Panc1 (cell line): ENCODE measurements at regions not wholly inside any gene's neighbourhood (a gene's known extent, or its start where the extent isn't known, plus 50 kb on each side); places are given as distances from the start of the nearest gene placed in this dataset.

Experiments
- ATAC-seq: fragments of 200-7000 bp; cut with Tn5 transposase; 2 replicates; pipeline ENCODE4 v1.9.1; 2020; ENCODE audit warnings: mild to moderate bottlenecking, moderate library complexity
- BruUV-seq: library from RNA; stranded (reverse); fragments of 400-500 nt; replicated peaks from 2 replicates; lab custom pipeline; 2021; lab: Mats Ljungman, UMichigan
- CTCF ChIA-PET: fragments of 300-600 bp; sonication (Branson Sonifier 250); formaldehyde crosslinking; loops from one replicate; lab custom pipeline; 2022; ENCODE audit warnings: antibody characterized with exemption; lab: Charles Lee
- POLR2A ChIA-PET: fragments of 300-600 bp; sonication (Branson Sonifier 250); formaldehyde crosslinking; loops from one replicate; lab custom pipeline; 2022; ENCODE audit warnings: antibody characterized with exemption; lab: Charles Lee
- DNase-seq: peaks from one replicate; pipeline ENCODE4 v3.0.0-alpha.2; 2010; ENCODE audit warnings: low read depth, low spot score
- H3K27ac ChIP-seq: 2 replicates; pipeline ENCODE4 v1.5.1; 2011; ENCODE audit warnings: mild to moderate bottlenecking, low read length, inconsistent platforms
- H3K27me3 ChIP-seq: fragments of 200-500 bp; sonication (Bioruptor generic); 2 replicates; pipeline ENCODE4 v1.6.0; 2014; ENCODE audit warnings: low read length, inconsistent platforms; ENCODE audit not compliant: control insufficient read depth, insufficient read depth
- H3K36me3 ChIP-seq: fragments of 200-500 bp; sonication (Bioruptor generic); 2 replicates; pipeline ENCODE4 v1.5.1; 2014; ENCODE audit warnings: inconsistent platforms, mild to moderate bottlenecking, low read length, moderate library complexity; ENCODE audit not compliant: control insufficient read depth, insufficient read depth
- H3K4me1 ChIP-seq: 2 replicates; pipeline ENCODE4 v1.5.1; 2011; ENCODE audit warnings: inconsistent platforms, mild to moderate bottlenecking, low read length, moderate library complexity; ENCODE audit not compliant: control insufficient read depth, insufficient read depth
- H3K4me3 ChIP-seq, 2 experiments: 2 replicates each; pipeline ENCODE4 v1.5.1; 2011 to 2012; ENCODE audit warnings: low read depth in 2 of 2, low read length in 2 of 2, mild to moderate bottlenecking in 2 of 2, inconsistent platforms in 1 of 2, moderate library complexity in 1 of 2
- H3K9me3 ChIP-seq: fragments of 200-500 bp; sonication (Bioruptor generic); 2 replicates; pipeline ENCODE4 v1.5.1; 2014; ENCODE audit warnings: low read depth, mild to moderate bottlenecking, inconsistent platforms, low read length, moderate library complexity; ENCODE audit not compliant: control insufficient read depth, insufficient read depth
- POLR2AphosphoS5 ChIP-seq: IDR thresholded peaks from 2 replicates; pipeline ENCODE4 v1.6.1; 2012; ENCODE audit warnings: mild to moderate bottlenecking, low read depth, low read length, moderate library complexity
- SIN3A ChIP-seq: IDR thresholded peaks from 2 replicates; pipeline ENCODE4 v1.6.1; 2012; ENCODE audit warnings: low read depth, mild to moderate bottlenecking, low read length, moderate library complexity, borderline replicate concordance; ENCODE audit not compliant: insufficient read depth
- TCF7L2 ChIP-seq: IDR thresholded peaks from 2 replicates; pipeline ENCODE4 v1.6.1; 2011; ENCODE audit warnings: mild to moderate bottlenecking, low read depth, low read length, inconsistent platforms
- in situ Hi-C: cut with HindIII; loops from 2 replicates; pipeline ENCODE4 v1.10.0; 2016; ENCODE audit warnings: low sequenced_read_pairs, low pct_unique_long_range_greater_than_20kb
- intact Hi-C: fragments of 100-400 bp; cut with micrococcal nuclease; formaldehyde crosslinking; loops from one replicate; pipeline ENCODE4 v1.10.0; 2022; ENCODE audit not compliant: unreplicated experiment
- TF ChIP-seq, protein P1 (sequence below), 2 experiments: IDR thresholded peaks; 2 replicates each; pipeline ENCODE4 v1.6.1; 2011 to 2012; ENCODE audit warnings: low read depth in 2 of 2, control low read depth in 1 of 2, low read length in 1 of 2, mild to moderate bottlenecking in 1 of 2, moderate library complexity in 1 of 2; ENCODE audit not compliant: insufficient read depth in 1 of 2
- TF ChIP-seq, protein P2 (sequence below): fragments of 450-650 bp; IDR thresholded peaks from 2 replicates; pipeline ENCODE4 v1.5.1; 2017; ENCODE audit warnings: mild to moderate bottlenecking

DNA sequence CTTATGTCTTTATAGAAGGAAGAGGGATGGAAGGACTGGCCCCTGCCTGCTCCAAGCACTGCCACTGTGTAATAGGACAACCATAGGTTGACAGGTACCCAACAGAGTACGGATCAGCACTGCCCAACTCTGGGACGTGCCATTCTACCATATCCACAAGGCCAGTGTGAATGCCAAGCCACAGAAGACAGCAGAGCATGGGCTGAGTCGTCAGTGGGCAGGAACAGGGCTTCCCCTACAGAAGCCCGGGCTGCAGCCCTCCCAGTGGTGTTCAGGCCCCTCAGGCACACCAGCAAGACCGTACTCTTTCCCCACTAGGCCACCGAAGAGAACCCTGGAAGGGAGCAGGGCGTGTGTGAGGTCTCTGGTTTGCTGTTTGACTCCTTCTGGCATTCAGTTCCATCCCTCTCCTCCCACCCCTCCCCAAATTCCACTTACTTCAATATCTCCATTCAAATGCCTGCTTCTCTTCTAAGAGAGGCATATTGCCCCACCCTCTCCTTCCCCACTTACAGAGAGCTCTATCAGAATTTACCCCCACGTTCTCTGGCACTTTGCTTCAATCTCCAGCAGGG is 209.4 kb downstream of the FOXO1 start:
- no peak for DNase-seq
- H3K27ac ChIP-seq = no peak overlapping the region
- no peak for ATAC-seq
- in situ Hi-C loops (no loop called here), intact Hi-C loops (no loop called here)
- no peaks in the 10 kb centered on the region for H3K4me1 ChIP-seq
- ChIA-PET CTCF (interaction anchor here (0.5 kb wide), 1 partner anchor 227 kb away, joined by 3 read pairs; no protein-coding TSS in a partner anchor), POLR2A (interaction anchor here (0.6 kb wide), 1 partner anchor 15 kb away, joined by 9 read pairs; no protein-coding TSS in a partner anchor)
- no peaks in the 10 kb centered on the region for H3K9me3 ChIP-seq
- no TSS peak for BruUV-seq
- no peaks in the 10 kb centered on the region; the same call in 1 of the 2 replicates for H3K27me3 ChIP-seq
- H3K4me3 ChIP-seq = no peak overlapping the region
- H3K36me3 ChIP-seq = no peaks in the 10 kb centered on the region
- TF ChIP-seq TCF7L2 = no peak

DNA sequence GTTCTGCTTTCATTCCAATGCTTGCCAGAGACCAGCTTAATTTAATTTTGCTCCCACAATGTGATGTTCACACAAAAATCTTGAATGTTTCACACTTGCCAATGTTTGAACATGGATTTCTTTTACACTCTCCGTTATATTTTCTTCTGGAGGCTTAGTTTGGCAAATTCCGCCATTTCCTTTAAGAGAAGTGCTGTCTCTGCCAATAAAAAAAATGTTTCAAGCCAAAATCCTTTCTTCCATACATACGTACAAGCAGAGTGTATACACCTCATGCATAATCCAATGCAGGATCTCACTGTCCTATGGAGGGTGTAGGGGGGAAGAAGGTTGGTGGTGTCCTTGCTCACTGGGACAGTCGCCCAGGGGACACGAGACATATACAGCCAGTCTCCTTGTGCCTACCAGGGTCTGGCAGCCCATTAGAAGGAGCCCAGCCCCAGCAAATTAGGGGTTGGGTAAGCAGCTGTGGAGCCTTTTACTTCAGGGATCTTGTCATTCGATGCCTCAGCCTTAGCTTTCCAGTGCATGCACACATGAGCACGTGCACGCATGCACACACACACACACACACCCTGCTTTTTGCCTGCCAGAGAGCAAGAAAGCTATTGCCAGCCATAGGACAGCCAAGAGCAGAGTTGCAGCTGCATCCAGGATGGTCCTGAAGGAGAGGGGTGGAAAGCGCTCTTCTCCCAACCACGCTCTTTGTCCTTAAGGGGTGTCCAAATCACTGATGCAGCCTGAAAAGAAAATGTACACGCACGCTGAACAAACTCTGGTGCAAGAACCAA is 208.3 kb downstream of the FOXO1 start:
- no peak for TF ChIP-seq SIN3A
- TF ChIP-seq, protein P1, sequence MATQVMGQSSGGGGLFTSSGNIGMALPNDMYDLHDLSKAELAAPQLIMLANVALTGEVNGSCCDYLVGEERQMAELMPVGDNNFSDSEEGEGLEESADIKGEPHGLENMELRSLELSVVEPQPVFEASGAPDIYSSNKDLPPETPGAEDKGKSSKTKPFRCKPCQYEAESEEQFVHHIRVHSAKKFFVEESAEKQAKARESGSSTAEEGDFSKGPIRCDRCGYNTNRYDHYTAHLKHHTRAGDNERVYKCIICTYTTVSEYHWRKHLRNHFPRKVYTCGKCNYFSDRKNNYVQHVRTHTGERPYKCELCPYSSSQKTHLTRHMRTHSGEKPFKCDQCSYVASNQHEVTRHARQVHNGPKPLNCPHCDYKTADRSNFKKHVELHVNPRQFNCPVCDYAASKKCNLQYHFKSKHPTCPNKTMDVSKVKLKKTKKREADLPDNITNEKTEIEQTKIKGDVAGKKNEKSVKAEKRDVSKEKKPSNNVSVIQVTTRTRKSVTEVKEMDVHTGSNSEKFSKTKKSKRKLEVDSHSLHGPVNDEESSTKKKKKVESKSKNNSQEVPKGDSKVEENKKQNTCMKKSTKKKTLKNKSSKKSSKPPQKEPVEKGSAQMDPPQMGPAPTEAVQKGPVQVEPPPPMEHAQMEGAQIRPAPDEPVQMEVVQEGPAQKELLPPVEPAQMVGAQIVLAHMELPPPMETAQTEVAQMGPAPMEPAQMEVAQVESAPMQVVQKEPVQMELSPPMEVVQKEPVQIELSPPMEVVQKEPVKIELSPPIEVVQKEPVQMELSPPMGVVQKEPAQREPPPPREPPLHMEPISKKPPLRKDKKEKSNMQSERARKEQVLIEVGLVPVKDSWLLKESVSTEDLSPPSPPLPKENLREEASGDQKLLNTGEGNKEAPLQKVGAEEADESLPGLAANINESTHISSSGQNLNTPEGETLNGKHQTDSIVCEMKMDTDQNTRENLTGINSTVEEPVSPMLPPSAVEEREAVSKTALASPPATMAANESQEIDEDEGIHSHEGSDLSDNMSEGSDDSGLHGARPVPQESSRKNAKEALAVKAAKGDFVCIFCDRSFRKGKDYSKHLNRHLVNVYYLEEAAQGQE (IDR thresholded peaks at IDR 0.05; ENCODE audit: insufficient read depth in 1 of 2, low read depth in 2 of 2, low read length in 1 of 2) = no peak
- TF ChIP-seq POLR2AphosphoS5 = no peak
- TF ChIP-seq TCF7L2 = no peak
- POLR2A ChIA-PET = interaction anchor here (0.6 kb wide), 1 partner anchor 14 kb away, joined by 9 read pairs; no protein-coding TSS in a partner anchor
- intact Hi-C loops (no loop called here), in situ Hi-C loops (no loop called here)
- H3K9me3 ChIP-seq = no peaks in the 10 kb centered on the region
- DNase-seq = no peak
- H3K4me3 ChIP-seq = no peak overlapping the region
- BruUV-seq = no TSS peak
- CTCF ChIA-PET = interaction anchor here (0.5 kb wide), 1 partner anchor 225 kb away, joined by 3 read pairs; no protein-coding TSS in a partner anchor
- H3K36me3 ChIP-seq = no peaks in the 10 kb centered on the region
- no peak overlapping the region for H3K27ac ChIP-seq
- no peak for ATAC-seq
- no peaks in the 10 kb centered on the region; the same call in 1 of the 2 replicates for H3K27me3 ChIP-seq
- no peaks in the 10 kb centered on the region for H3K4me1 ChIP-seq

DNA sequence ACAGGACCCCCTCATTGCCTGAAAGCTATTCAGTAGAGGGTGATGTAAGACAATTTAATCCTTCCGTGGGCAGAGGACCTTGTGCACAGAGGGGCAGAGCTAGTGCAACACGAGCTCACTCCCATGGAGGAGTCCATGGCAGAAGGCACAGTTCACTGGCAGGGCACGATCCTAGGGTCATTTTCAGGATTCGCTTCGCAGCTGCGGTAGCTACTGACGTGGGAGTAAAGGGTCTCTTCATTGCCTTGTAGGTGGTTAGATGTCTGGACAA is 207.8 kb downstream of the FOXO1 start:
- no peak overlapping the region for H3K4me3 ChIP-seq
- no peaks in the 10 kb centered on the region for H3K9me3 ChIP-seq
- ATAC-seq = no peak
- ChIA-PET POLR2A (no interaction called here), CTCF (no interaction called here)
- H3K27ac ChIP-seq = no peak overlapping the region
- no TSS peak for BruUV-seq
- no peak for DNase-seq
- no peaks in the 10 kb centered on the region for H3K36me3 ChIP-seq
- in situ Hi-C loops = no loop called here
- no peak for TF ChIP-seq TCF7L2
- TF ChIP-seq, protein P2, sequence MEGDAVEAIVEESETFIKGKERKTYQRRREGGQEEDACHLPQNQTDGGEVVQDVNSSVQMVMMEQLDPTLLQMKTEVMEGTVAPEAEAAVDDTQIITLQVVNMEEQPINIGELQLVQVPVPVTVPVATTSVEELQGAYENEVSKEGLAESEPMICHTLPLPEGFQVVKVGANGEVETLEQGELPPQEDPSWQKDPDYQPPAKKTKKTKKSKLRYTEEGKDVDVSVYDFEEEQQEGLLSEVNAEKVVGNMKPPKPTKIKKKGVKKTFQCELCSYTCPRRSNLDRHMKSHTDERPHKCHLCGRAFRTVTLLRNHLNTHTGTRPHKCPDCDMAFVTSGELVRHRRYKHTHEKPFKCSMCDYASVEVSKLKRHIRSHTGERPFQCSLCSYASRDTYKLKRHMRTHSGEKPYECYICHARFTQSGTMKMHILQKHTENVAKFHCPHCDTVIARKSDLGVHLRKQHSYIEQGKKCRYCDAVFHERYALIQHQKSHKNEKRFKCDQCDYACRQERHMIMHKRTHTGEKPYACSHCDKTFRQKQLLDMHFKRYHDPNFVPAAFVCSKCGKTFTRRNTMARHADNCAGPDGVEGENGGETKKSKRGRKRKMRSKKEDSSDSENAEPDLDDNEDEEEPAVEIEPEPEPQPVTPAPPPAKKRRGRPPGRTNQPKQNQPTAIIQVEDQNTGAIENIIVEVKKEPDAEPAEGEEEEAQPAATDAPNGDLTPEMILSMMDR = no peak
- TF ChIP-seq SIN3A = no peak
- TF ChIP-seq POLR2AphosphoS5 = no peak
- TF ChIP-seq, protein P1 (IDR thresholded peaks at IDR 0.05; ENCODE audit: insufficient read depth in 1 of 2, low read depth in 2 of 2, low read length in 1 of 2) = no peak
- intact Hi-C loops = no loop called here
- no peaks in the 10 kb centered on the region for H3K4me1 ChIP-seq
- no peaks in the 10 kb centered on the region; the same call in 1 of the 2 replicates for H3K27me3 ChIP-seq
